NT2/D1 (cell line): ENCODE measurements at regions not wholly inside any gene's neighbourhood (a gene's known extent, or its start where the extent isn't known, plus 50 kb on each side); places are given as distances from the start of the nearest gene placed in this dataset.
"Not testable (repeated sequence)": the region's sequence is repeated elsewhere in the genome, so short reads cannot be mapped to it uniquely, and the experiment has no call there.

Source experiments
- DNase-seq: peaks from one replicate; pipeline ENCODE4 v3.0.0-alpha.2; 2011; ENCODE audit warnings: low read depth, low spot score
- H3K27me3 ChIP-seq: 2 replicates; pipeline ENCODE4 v1.6.0; 2011; ENCODE audit warnings: mild to moderate bottlenecking; ENCODE audit not compliant: insufficient read length, insufficient read depth
- H3K36me3 ChIP-seq: 2 replicates; pipeline ENCODE4 v1.6.1; 2011; ENCODE audit warnings: mild to moderate bottlenecking, low read length, mixed read lengths; ENCODE audit not compliant: insufficient read depth, insufficient read length
- H3K4me1 ChIP-seq: 2 replicates; pipeline ENCODE4 v1.5.1; 2011; ENCODE audit not compliant: insufficient read depth, insufficient read length
- H3K4me3 ChIP-seq: 2 replicates; pipeline ENCODE4 v1.5.1; 2011; ENCODE audit warnings: low read depth; ENCODE audit not compliant: insufficient read length
- H3K9ac ChIP-seq: 2 replicates; pipeline ENCODE4 v1.6.0; 2011; ENCODE audit warnings: low read depth; ENCODE audit not compliant: insufficient read length
- H3K9me3 ChIP-seq: 2 replicates; pipeline ENCODE4 v1.5.1; 2011; ENCODE audit warnings: mild to moderate bottlenecking, low read length; ENCODE audit not compliant: insufficient read depth
- SUZ12 ChIP-seq: IDR thresholded peaks from 2 replicates; pipeline ENCODE4 v1.6.1; 2011; ENCODE audit not compliant: insufficient read length, insufficient read depth; ENCODE audit errors: extremely low read depth
- YY1 ChIP-seq: IDR thresholded peaks from 2 replicates; pipeline ENCODE4 v1.6.1; 2011; ENCODE audit not compliant: insufficient read length, insufficient read depth
- ZNF274 ChIP-seq: IDR thresholded peaks from 2 replicates; pipeline ENCODE4 v1.6.1; 2011; ENCODE audit warnings: mild to moderate bottlenecking, low read depth, low read length

DNA sequence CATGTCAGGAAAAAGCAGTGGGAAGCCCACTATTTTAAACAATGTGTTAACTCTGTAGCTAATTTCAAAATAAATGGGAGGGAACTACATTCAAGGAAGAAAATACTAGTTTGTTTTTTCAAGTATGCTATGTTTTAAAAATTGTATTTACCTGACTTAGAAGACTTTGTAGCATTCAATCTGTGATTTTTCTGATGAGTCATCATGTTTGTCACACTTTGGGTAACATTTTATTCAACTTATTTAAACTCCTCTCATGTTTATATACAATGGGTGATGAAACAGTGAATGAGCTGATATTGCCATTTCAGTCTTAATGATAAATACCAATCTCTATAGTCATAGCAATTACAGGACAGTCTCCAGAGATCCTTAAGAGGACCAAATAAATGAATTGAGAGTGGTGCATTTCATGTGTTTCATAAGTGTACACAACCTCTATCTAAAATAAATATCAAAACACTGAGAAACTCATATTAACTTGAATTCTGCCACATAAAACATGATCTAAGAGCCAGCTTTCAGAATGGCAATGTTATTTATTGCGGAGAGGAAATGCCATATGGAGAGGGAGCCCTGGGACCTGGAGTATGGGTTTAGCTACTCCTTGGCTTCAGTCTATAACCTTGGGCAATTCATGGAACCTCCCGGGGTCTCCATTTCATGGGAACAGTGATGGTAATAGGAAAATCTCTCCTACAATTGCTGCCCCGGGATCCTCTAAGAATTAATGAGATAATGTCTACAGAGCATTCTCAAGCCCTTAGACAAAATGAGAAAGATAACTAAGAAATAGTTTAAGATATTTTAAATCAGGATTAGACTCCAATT lies 913.9 kb downstream of the TLE4 start:
- H3K4me3 ChIP-seq = no peak overlapping the region
- H3K27me3 ChIP-seq = no peaks in the 10 kb centered on the region
- H3K36me3 ChIP-seq = no peaks in the 10 kb centered on the region
- no peak for DNase-seq
- no peaks in the 10 kb centered on the region for H3K9me3 ChIP-seq
- H3K9ac ChIP-seq = no peak overlapping the region
- TF ChIP-seq SUZ12 (no peak), YY1 (no peak), ZNF274 (no peak)
- H3K4me1 ChIP-seq = no peaks in the 10 kb centered on the region

DNA sequence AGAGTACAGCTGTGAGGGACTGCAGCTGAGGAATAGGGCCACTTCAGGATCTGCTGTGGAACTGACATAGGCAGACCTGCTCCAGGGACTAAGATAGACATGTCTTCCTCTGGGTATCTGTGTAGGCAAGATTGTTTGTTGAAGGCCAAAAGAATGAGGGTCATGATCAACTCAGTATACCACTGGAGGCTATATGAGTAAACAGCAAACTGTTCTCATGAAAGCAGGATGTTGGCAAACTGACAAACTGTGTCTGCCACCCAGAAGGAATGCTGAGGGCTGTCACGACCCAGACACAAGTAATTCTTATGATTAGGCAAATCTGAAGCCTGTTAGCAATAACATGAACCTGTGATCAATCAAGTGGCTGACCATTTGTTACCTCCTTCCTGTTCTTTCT lies 910.5 kb downstream of the TLE4 start:
- not testable (repeated sequence) for H3K9me3 ChIP-seq, H3K27me3 ChIP-seq, H3K4me1 ChIP-seq, H3K36me3 ChIP-seq, H3K4me3 ChIP-seq, H3K9ac ChIP-seq, DNase-seq

DNA sequence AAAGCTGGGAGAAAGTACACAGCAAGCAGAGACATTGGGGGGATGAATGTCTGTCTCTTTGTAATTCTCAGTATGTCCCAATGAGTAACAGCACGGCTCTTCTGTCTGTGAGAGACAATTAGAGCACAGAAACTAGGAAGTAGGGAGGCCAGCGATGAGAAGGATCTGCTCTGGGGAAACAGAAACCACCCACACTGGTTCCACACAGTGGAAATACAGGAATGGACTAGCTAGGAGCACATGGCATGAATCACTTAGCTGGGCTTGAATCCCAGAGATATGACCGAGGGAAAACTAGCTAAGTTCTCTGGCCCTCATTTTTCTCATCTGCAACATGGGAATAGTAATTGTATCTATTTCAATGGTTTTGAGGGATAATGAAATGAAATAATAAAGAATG lies 895.9 kb downstream of the TLE4 start:
- H3K36me3 ChIP-seq = no peaks in the 10 kb centered on the region
- TF ChIP-seq YY1 (no peak), SUZ12 (no peak), ZNF274 (no peak)
- H3K4me3 ChIP-seq = no peak overlapping the region
- H3K27me3 ChIP-seq = no peaks in the 10 kb centered on the region
- no peaks in the 10 kb centered on the region for H3K9me3 ChIP-seq
- DNase-seq = peak; percentile 1
- no peaks in the 10 kb centered on the region for H3K4me1 ChIP-seq
- H3K9ac ChIP-seq = no peak overlapping the region

DNA sequence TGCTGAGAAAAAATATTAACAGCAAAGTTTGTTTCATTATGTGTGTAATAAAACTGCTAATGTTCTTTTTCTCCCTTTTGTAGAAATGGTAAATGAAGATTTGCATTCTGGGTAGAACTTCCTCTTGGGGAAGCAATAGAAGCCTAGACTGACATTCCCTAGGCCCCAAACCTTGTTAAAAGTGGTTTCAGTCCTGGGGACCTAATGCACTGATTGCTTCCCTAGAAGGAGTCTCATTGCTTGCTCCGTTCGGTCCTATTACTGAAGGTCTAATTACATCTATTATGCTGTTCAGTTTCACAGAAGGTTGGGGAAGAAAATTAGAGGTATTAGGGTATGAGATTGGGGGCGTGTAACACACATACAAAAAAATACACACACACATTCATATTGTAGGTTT lies 893.8 kb downstream of the TLE4 start:
- TF ChIP-seq ZNF274 (no peak), YY1 (no peak), SUZ12 (no peak)
- H3K9me3 ChIP-seq = no peaks in the 10 kb centered on the region
- H3K9ac ChIP-seq = no peak overlapping the region

DNA sequence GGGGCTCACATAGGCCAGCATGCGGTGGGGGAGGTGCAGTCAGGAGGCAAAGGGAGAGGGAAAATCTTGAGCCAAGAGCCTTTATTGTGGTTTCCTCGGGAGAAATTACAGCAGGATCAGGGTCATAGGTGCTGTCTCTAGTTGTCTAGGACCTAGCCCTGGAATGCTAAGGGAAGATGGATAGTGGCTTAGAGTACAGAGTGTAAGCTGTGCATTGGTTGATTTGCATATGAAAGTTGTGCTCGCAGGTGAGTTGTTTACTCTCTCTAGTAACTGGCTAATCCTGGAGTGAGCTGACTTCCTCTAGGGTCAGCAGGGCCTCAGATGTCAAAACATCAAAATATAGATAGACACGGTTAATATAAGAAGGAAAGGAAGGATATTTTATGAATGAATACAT lies 877.7 kb downstream of the TLE4 start:
- Histone ChIP-seq H3K9ac (no peak overlapping the region), H3K36me3 (no peaks in the 10 kb centered on the region), H3K27me3 (no peaks in the 10 kb centered on the region), H3K4me3 (no peak overlapping the region), H3K9me3 (no peaks in the 10 kb centered on the region), H3K4me1 (no peaks in the 10 kb centered on the region)
- DNase-seq = peak; percentile 9
- no peak for TF ChIP-seq ZNF274
- TF ChIP-seq YY1 = no peak
- no peak for TF ChIP-seq SUZ12

More for the DNA sequence above, 893.8 kb downstream of the TLE4 start:
- Histone ChIP-seq H3K36me3 (no peaks in the 10 kb centered on the region), H3K4me3 (no peak overlapping the region), H3K4me1 (no peaks in the 10 kb centered on the region), H3K27me3 (no peaks in the 10 kb centered on the region)
- DNase-seq = no peak

DNA sequence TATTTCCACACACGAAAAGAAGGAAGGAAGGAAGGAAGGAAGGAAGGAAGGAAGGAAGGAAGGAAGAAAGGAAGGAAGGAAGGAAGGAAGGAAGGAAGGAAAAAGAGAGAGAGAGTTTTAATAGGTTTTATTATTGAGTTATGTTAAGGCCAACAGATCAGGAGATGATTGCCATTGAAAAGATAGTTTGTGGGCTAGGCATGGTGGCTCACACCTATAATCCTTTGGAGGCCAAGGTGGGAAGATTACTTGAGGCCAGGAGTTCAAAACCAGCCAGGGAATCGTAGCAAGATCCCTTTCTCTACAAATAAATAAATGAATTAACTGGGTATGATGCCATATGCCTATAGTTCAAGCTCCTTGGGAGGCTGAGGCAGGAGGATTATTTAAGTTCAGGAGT lies 877.2 kb downstream of the TLE4 start:
- Histone ChIP-seq H3K4me1 (no peaks in the 10 kb centered on the region), H3K4me3 (no peak overlapping the region), H3K9me3 (no peaks in the 10 kb centered on the region), H3K9ac (no peak overlapping the region), H3K36me3 (no peaks in the 10 kb centered on the region), H3K27me3 (no peaks in the 10 kb centered on the region)
- TF ChIP-seq YY1 (no peak), SUZ12 (no peak), ZNF274 (no peak)
- no peak for DNase-seq

DNA sequence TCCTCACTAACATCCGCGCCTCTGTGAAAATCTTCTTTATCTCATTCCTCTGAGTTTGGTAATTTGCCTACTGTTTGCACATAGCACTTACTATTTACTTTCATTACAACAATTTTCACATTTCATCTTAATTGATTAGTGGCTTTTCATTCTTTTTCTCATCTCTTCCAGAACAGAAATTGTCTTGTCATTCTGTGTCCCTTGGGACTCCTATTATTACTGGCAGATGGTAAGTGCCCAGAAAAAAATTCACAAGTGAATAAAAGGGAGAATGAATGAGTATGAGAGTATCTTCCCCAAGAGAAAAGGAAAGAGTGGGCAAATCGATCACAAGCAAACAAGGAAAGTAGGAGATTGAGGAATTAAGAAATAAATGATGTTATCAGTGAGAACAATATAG lies 876.1 kb downstream of the TLE4 start:
- DNase-seq = no peak
- no peaks in the 10 kb centered on the region for H3K4me1 ChIP-seq
- no peaks in the 10 kb centered on the region for H3K9me3 ChIP-seq
- no peak overlapping the region for H3K9ac ChIP-seq
- no peaks in the 10 kb centered on the region for H3K27me3 ChIP-seq
- no peaks in the 10 kb centered on the region for H3K36me3 ChIP-seq
- no peak overlapping the region for H3K4me3 ChIP-seq
- TF ChIP-seq ZNF274 (no peak), SUZ12 (no peak), YY1 (no peak)

DNA sequence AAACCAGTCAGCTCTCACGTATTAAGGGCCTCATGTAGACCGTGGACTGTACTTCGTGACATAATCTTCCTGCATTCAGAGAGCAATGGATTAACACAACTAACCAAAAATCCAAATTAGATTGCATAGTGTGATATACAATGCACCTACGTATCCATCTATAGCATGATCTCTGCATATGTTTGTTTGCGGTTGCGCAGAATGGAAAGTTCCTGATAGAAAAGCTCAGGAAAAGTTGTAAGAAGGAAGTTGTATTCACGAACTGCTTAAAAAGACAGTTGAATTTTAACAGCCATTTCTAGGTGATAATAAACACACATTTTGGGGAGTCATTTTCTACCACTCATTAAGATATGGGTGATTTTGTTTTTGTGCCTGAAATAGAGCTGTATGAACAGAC lies 869.0 kb downstream of the TLE4 start:
- Histone ChIP-seq H3K36me3 (no peaks in the 10 kb centered on the region), H3K4me1 (no peaks in the 10 kb centered on the region), H3K9ac (no peak overlapping the region), H3K4me3 (no peak overlapping the region), H3K9me3 (no peaks in the 10 kb centered on the region), H3K27me3 (no peaks in the 10 kb centered on the region)
- TF ChIP-seq ZNF274 = no peak
- TF ChIP-seq SUZ12 = no peak
- TF ChIP-seq YY1 = no peak
- no peak for DNase-seq
